PC-9 (cell line): ENCODE measurements at regions not wholly inside any gene's neighbourhood (a gene's known extent, or its start where the extent isn't known, plus 50 kb on each side); places are given as distances from the start of the nearest gene placed in this dataset.
"Not testable (repeated sequence)": the region's sequence is repeated elsewhere in the genome, so short reads cannot be mapped to it uniquely, and the experiment has no call there.

Experiments
- BruUV-seq: library from RNA; stranded (reverse); fragments of 400-500 nt; replicated peaks from 2 replicates; lab custom pipeline; 2021; lab: Mats Ljungman, UMichigan
- CTCF ChIA-PET: fragments of 300-600 bp; sonication (Branson Sonifier 250); formaldehyde crosslinking; loops from one replicate; lab custom pipeline; 2022; ENCODE audit warnings: antibody characterized with exemption; lab: Charles Lee
- POLR2A ChIA-PET: fragments of 300-600 bp; sonication (Branson Sonifier 250); formaldehyde crosslinking; loops from one replicate; lab custom pipeline; 2022; ENCODE audit warnings: antibody characterized with exemption; ENCODE audit not compliant: unreplicated experiment; lab: Charles Lee
- DNase-seq, 2 experiments: peaks; one replicate each; pipeline versions ENCODE4 v3.0.0 to v3.0.0-alpha.2; 2015 to 2022; ENCODE audit warnings: mixed read lengths in 1 of 2
- H2AFZ ChIP-seq: fragments of 200-600 bp; sonication (generic); 2 replicates; pipeline ENCODE4 v1.8.1; 2017; ENCODE audit warnings: antibody characterized with exemption
- H3F3A ChIP-seq: fragments of 200-600 bp; sonication (generic); 2 replicates; pipeline ENCODE4 v1.8.1; 2017; ENCODE audit warnings: antibody characterized with exemption, mild to moderate bottlenecking, low read depth; ENCODE audit not compliant: insufficient read depth
- H3K27ac ChIP-seq: fragments of 200-600 bp; sonication (generic); 2 replicates; pipeline ENCODE4 v1.6.1; 2016; ENCODE audit warnings: mixed run types
- H3K27me3 ChIP-seq: fragments of 200-600 bp; sonication (generic); 2 replicates; pipeline ENCODE4 v1.6.1; 2016; ENCODE audit warnings: low read depth, mixed run types; ENCODE audit not compliant: insufficient read depth
- H3K36me3 ChIP-seq: fragments of 200-600 bp; sonication (generic); 2 replicates; pipeline ENCODE4 v1.6.1; 2016; ENCODE audit warnings: low read depth, mixed run types
- H3K4me1 ChIP-seq: fragments of 200-600 bp; sonication (generic); replicated peaks from 2 replicates; pipeline ENCODE4 v1.6.1; 2016; ENCODE audit warnings: mixed run types; ENCODE audit not compliant: insufficient read depth
- H3K4me2 ChIP-seq: fragments of 200-600 bp; sonication (generic); 2 replicates; pipeline ENCODE4 v1.6.1; 2017; ENCODE audit warnings: mixed run types
- H3K4me3 ChIP-seq: fragments of 200-600 bp; sonication (generic); 2 replicates; pipeline ENCODE4 v1.6.1; 2016; ENCODE audit warnings: mixed run types
- H3K79me2 ChIP-seq: fragments of 200-600 bp; sonication (generic); 2 replicates; pipeline ENCODE4 v1.6.1; 2017; ENCODE audit warnings: low read depth, mixed run types
- H3K9me2 ChIP-seq: fragments of 200-600 bp; sonication (generic); 2 replicates; pipeline ENCODE4 v1.8.1; 2017; ENCODE audit warnings: mild to moderate bottlenecking; ENCODE audit not compliant: insufficient read depth
- H3K9me3 ChIP-seq: fragments of 200-600 bp; sonication (generic); 2 replicates; pipeline ENCODE4 v1.8.1; 2016; ENCODE audit warnings: low read depth; ENCODE audit not compliant: insufficient read depth
- H4K20me1 ChIP-seq: fragments of 200-600 bp; sonication (generic); 2 replicates; pipeline ENCODE4 v1.8.1; 2017; ENCODE audit not compliant: insufficient read depth
- CTCF ChIP-seq: fragments of 200-600 bp; sonication (generic); conservative IDR thresholded peaks from 2 replicates; pipeline ENCODE4 v1.6.1; 2017; ENCODE audit warnings: mixed run types, antibody characterized with exemption, mild to moderate bottlenecking, moderate library complexity
- EZH2 ChIP-seq: fragments of 200-600 bp; sonication (generic); IDR thresholded peaks from 2 replicates; pipeline ENCODE4 v1.8.0; 2017; ENCODE audit warnings: antibody characterized with exemption, low read depth
- intact Hi-C: fragments of 100-400 bp; cut with micrococcal nuclease; formaldehyde crosslinking; loops from one replicate; pipeline ENCODE4 v1.10.0; 2022; ENCODE audit not compliant: unreplicated experiment

GRCh38 chrX:87425618-87426017 lies 92.0 kb upstream of the KLHL4 start:
- Histone ChIP-seq H4K20me1 (no peaks in the 10 kb centered on the region), H3F3A (no peaks in the 10 kb centered on the region), H3K79me2 (no peaks in the 10 kb centered on the region), H3K9me3 (no peaks in the 10 kb centered on the region), H3K9me2 (no peaks in the 10 kb centered on the region), H2AFZ (no peak overlapping the region), H3K4me3 (no peak overlapping the region), H3K27me3 (no peaks in the 10 kb centered on the region), H3K36me3 (no peaks in the 10 kb centered on the region), H3K27ac (no peak overlapping the region), H3K4me1 (no peaks in the 10 kb centered on the region), H3K4me2 (no peak overlapping the region)
- ChIA-PET CTCF (no interaction called here), POLR2A (no interaction called here)
- intact Hi-C loops = no loop called here
- DNase-seq = no peak
- TF ChIP-seq CTCF = no peak
- TF ChIP-seq EZH2 = no peak
- no TSS peak for BruUV-seq

DNA sequence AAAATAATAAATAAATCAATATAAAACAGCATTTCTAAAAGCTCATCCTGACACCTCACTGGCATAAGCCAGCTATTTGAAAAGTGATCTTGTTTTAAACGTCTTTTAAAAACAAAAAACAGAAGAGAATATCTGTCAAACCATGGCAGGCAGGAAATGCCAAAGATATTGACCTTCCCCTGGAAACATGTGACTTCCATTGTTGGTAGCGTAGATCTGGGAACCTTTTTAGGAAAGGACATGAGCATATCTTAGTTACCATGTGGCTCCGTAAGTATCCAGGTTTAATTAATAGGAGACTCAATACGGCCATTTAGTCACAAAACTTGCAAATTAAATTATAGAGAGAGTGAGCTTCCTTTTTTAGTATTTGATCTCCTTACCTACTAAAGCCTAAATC lies 83.0 kb upstream of the KLHL4 start:
- intact Hi-C loops = no loop called here
- Histone ChIP-seq H3K27me3 (no peaks in the 10 kb centered on the region), H3K4me3 (no peak overlapping the region), H4K20me1 (no peaks in the 10 kb centered on the region), H3K79me2 (no peaks in the 10 kb centered on the region), H3K4me1 (no peaks in the 10 kb centered on the region), H3K36me3 (no peaks in the 10 kb centered on the region), H3K9me3 (no peaks in the 10 kb centered on the region), H3F3A (no peaks in the 10 kb centered on the region), H2AFZ (no peak overlapping the region), H3K27ac (no peak overlapping the region), H3K4me2 (no peak overlapping the region), H3K9me2 (no peaks in the 10 kb centered on the region)
- no peak for DNase-seq
- no TSS peak for BruUV-seq
- ChIA-PET CTCF (no interaction called here), POLR2A (no interaction called here)
- TF ChIP-seq EZH2 = no peak
- TF ChIP-seq CTCF = no peak

DNA sequence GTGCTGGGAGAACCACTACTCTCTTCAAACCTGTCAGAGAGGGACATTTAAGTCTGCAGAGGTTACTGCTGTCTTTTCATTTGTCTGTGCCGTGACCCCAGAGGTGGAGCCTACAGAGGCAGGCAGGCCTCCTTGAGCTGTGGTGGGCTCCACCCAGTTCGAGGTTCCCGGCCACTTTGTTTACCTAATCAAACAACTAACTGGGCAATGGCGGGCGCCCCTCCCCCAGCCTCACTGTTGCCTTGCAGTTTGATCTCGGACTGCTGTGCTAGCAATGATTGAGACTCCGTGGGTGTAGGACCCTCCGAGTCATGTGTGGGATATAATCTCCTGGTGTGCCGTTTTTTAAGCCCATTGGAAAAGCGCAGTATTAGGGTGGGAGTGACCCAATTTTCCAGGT lies 69.0 kb upstream of the KLHL4 start:
- intact Hi-C loops, H3F3A ChIP-seq, POLR2A ChIA-PET, DNase-seq, H3K4me2 ChIP-seq, H2AFZ ChIP-seq, H3K9me3 ChIP-seq, H3K27ac ChIP-seq, H3K79me2 ChIP-seq, BruUV-seq, H3K4me1 ChIP-seq, H4K20me1 ChIP-seq, H3K27me3 ChIP-seq, H3K9me2 ChIP-seq, CTCF ChIA-PET, H3K36me3 ChIP-seq, H3K4me3 ChIP-seq: not testable (repeated sequence)

DNA sequence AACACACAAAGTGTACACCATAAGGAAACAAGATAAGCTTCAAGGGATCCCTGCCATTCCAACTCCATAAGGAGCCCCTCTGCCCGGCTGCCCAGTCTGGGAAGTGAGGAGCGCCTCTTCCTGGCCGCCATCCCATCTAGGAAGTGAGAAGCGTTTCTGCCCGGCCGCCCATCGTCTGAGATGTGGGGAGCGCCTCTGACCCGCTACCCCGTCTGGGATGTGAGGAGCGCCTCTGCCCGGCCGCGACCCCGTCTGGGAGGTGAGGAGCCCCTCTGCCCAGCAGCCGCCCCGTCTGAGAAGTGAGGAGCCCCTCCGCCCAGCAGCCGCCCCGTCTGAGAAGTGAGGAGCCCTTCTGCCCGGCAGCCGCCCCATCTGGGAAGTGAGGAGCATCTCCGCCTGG lies 51.8 kb upstream of the KLHL4 start:
- H3K79me2 ChIP-seq, H2AFZ ChIP-seq, DNase-seq, H3K4me3 ChIP-seq, H3K4me1 ChIP-seq, H3K27me3 ChIP-seq, H3K9me3 ChIP-seq, H4K20me1 ChIP-seq, H3F3A ChIP-seq, H3K4me2 ChIP-seq, BruUV-seq, H3K9me2 ChIP-seq, H3K27ac ChIP-seq, CTCF ChIA-PET, intact Hi-C loops, POLR2A ChIA-PET, H3K36me3 ChIP-seq: not testable (repeated sequence)
